Liver (tissue), 8 donors: ENCODE measurements at regions not wholly inside any gene's neighbourhood (a gene's known extent, or its start where the extent isn't known, plus 50 kb on each side); places are given as distances from the start of the nearest gene placed in this dataset.

Experiments
- DNase-seq: peaks from one replicate; pipeline ENCODE4 v3.0.0-alpha.2; 2017; ENCODE audit warnings: low spot score
- H3K27ac ChIP-seq, 2 donors: one replicate each; pipeline ENCODE4 v1.7.0; 2013; ENCODE audit warnings: inconsistent platforms in 2 of 2, low read length in 2 of 2, control low read depth in 1 of 2, low read depth in 1 of 2, mild to moderate bottlenecking in 1 of 2
- H3K27me3 ChIP-seq, 4 donors: one replicate each; pipeline versions ENCODE4 v1.6.1 to v1.7.0; 2013; ENCODE audit warnings: low read length in 3 of 4, inconsistent platforms in 1 of 4, mild to moderate bottlenecking in 1 of 4, moderate library complexity in 1 of 4; ENCODE audit not compliant: control insufficient read depth in 4 of 4, insufficient read depth in 4 of 4
- H3K36me3 ChIP-seq, 4 donors: one replicate each; pipeline versions ENCODE4 v1.6.1 to v1.7.0; 2013; ENCODE audit warnings: low read length in 3 of 4, mild to moderate bottlenecking in 3 of 4, low read depth in 1 of 4, moderate library complexity in 1 of 4; ENCODE audit not compliant: control insufficient read depth in 4 of 4, insufficient read depth in 3 of 4
- H3K4me1 ChIP-seq, 4 donors: one replicate each; pipeline versions ENCODE4 v1.6.1 to v1.7.0; 2013; ENCODE audit warnings: low read length in 3 of 4, mild to moderate bottlenecking in 3 of 4, moderate library complexity in 1 of 4; ENCODE audit not compliant: control insufficient read depth in 4 of 4, insufficient read depth in 4 of 4
- H3K4me3 ChIP-seq, 3 donors: one replicate each; pipeline versions ENCODE4 v1.6.1 to v1.7.0; 2013; ENCODE audit warnings: low read length in 3 of 3, control low read depth in 1 of 3, low read depth in 1 of 3, mild to moderate bottlenecking in 1 of 3
- H3K9ac ChIP-seq, 2 donors: one replicate each; pipeline ENCODE4 v1.7.0; 2013; ENCODE audit warnings: low read length in 2 of 2, mild to moderate bottlenecking in 2 of 2, moderate library complexity in 2 of 2, control low read depth in 1 of 2, low read depth in 1 of 2
- H3K9me3 ChIP-seq, 4 donors: one replicate each; pipeline versions ENCODE4 v1.6.1 to v1.7.0; 2013; ENCODE audit warnings: low read length in 3 of 4; ENCODE audit not compliant: control insufficient read depth in 4 of 4
- EGR1 ChIP-seq, 2 donors: IDR thresholded peaks; 2 replicates each; pipeline ENCODE4 v1.6.1; 2016 to 2018; ENCODE audit warnings: antibody characterized with exemption in 2 of 2, low read depth in 2 of 2
- FOXA1 ChIP-seq: IDR thresholded peaks from 2 replicates; pipeline ENCODE4 v1.6.1; 2016; ENCODE audit warnings: antibody characterized with exemption
- FOXA2 ChIP-seq: IDR thresholded peaks from 2 replicates; pipeline ENCODE4 v1.6.1; 2016; ENCODE audit warnings: antibody characterized with exemption
- GABPA ChIP-seq, 2 donors: IDR thresholded peaks in 1 of 2; conservative IDR thresholded peaks in 1 of 2; 2 replicates each; pipeline ENCODE4 v1.6.1; 2016; ENCODE audit warnings: antibody characterized with exemption in 2 of 2, mild to moderate bottlenecking in 1 of 2, moderate library complexity in 1 of 2
- HNF4A ChIP-seq, 2 donors: conservative IDR thresholded peaks; 2 replicates each; pipeline ENCODE4 v1.6.1; 2016; ENCODE audit warnings: antibody characterized with exemption in 2 of 2, mild to moderate bottlenecking in 2 of 2
- HNF4G ChIP-seq: IDR thresholded peaks from 2 replicates; pipeline ENCODE4 v1.6.1; 2016; ENCODE audit warnings: antibody characterized with exemption
- JUND ChIP-seq, 2 donors: IDR thresholded peaks; 2 replicates each; pipeline ENCODE4 v1.6.1; 2016; ENCODE audit warnings: antibody characterized with exemption in 2 of 2
- MAX ChIP-seq: IDR thresholded peaks from 2 replicates; pipeline ENCODE4 v1.6.1; 2016; ENCODE audit warnings: antibody characterized with exemption
- NR2F2 ChIP-seq: IDR thresholded peaks from 2 replicates; pipeline ENCODE4 v1.6.1; 2016; ENCODE audit warnings: antibody characterized with exemption
- RAD21 ChIP-seq, 2 donors: IDR thresholded peaks; 2 replicates each; pipeline ENCODE4 v1.6.1; 2016; ENCODE audit warnings: antibody characterized with exemption in 2 of 2, mild to moderate bottlenecking in 2 of 2
- RXRA ChIP-seq, 2 donors: IDR thresholded peaks; 2 replicates each; pipeline ENCODE4 v1.6.1; 2017 to 2018; ENCODE audit warnings: antibody characterized with exemption in 2 of 2, mild to moderate bottlenecking in 1 of 2
- SP1 ChIP-seq: IDR thresholded peaks from 2 replicates; pipeline ENCODE4 v1.6.1; 2018; ENCODE audit warnings: antibody characterized with exemption, mild to moderate bottlenecking
- TAF1 ChIP-seq: conservative IDR thresholded peaks from 2 replicates; pipeline ENCODE4 v1.6.1; 2016; ENCODE audit warnings: antibody characterized with exemption, mild to moderate bottlenecking
- YY1 ChIP-seq: IDR thresholded peaks from 2 replicates; pipeline ENCODE4 v1.6.1; 2016; ENCODE audit warnings: antibody characterized with exemption, mild to moderate bottlenecking
- ZBTB33 ChIP-seq: IDR thresholded peaks from 2 replicates; pipeline ENCODE4 v1.6.1; 2016; ENCODE audit warnings: antibody characterized with exemption
- WGBS: extraction: QIAGEN DNeasy Blood & Tissue Kit; methylation state at CpG from one replicate; pipeline ENCODE4 v1.1.7; 2013; 5-methylcytosine and 5-hydroxymethylcytosine counted together
- TF ChIP-seq, protein P1 (sequence below): IDR thresholded peaks from 2 replicates; pipeline ENCODE4 v1.6.1; 2016; ENCODE audit warnings: antibody characterized with exemption, mild to moderate bottlenecking
- TF ChIP-seq, protein P2 (sequence below): IDR thresholded peaks from 2 replicates; pipeline ENCODE4 v1.6.1; 2016; ENCODE audit warnings: antibody characterized with exemption
- TF ChIP-seq, protein P3 (sequence below): fragments of 150-350 bp; IDR thresholded peaks from 2 replicates; pipeline ENCODE4 v1.5.1; 2017; ENCODE audit warnings: improper control_type of control experiment, low read depth, low read length; ENCODE audit not compliant: missing input control
- donor health status: healthy.
- donor health status: healthy.
- donor health status: healthy.
- donor health status: healthy.
- donor health status: healthy.

GRCh38 chr13:109699628-109700071, 86.7 kb downstream of the IRS2 start (continued):
- TF ChIP-seq MAX (no peak), EGR1 (IDR thresholded peaks at IDR 0.05; ENCODE audit: low read depth in 2 of 2) (no peak), YY1 (no peak), HNF4G (no peak), NR2F2 (no peak), JUND (IDR thresholded peaks at IDR 0.05) (no peak)

- Histone ChIP-seq H3K27me3 (no peaks in the 10 kb centered on the region), H3K36me3 (no peaks in the 10 kb centered on the region), H3K4me1 (no peaks in the 10 kb centered on the region), H3K9me3 (no peaks in the 10 kb centered on the region), H3K27ac (no peak overlapping the region), H3K9ac (no peak overlapping the region), H3K4me3 (no peak overlapping the region)
- TF ChIP-seq GABPA (IDR thresholded peaks at IDR 0.05 in 1 of 2, conservative IDR thresholded peaks at IDR 0.05 in 1 of 2) (no peak), FOXA1 (no peak), SP1 (no peak), NR2F2 (no peak), HNF4A (conservative IDR thresholded peaks at IDR 0.05) (no peak), MAX (no peak), JUND (IDR thresholded peaks at IDR 0.05) (no peak), EGR1 (IDR thresholded peaks at IDR 0.05; ENCODE audit: low read depth in 2 of 2) (no peak), YY1 (no peak), RAD21 (IDR thresholded peaks at IDR 0.05) (no peak), HNF4G (no peak), RXRA (IDR thresholded peaks at IDR 0.05) (no peak), ZBTB33 (no peak), FOXA2 (no peak), TAF1 (no peak)
- TF ChIP-seq, protein P1, sequence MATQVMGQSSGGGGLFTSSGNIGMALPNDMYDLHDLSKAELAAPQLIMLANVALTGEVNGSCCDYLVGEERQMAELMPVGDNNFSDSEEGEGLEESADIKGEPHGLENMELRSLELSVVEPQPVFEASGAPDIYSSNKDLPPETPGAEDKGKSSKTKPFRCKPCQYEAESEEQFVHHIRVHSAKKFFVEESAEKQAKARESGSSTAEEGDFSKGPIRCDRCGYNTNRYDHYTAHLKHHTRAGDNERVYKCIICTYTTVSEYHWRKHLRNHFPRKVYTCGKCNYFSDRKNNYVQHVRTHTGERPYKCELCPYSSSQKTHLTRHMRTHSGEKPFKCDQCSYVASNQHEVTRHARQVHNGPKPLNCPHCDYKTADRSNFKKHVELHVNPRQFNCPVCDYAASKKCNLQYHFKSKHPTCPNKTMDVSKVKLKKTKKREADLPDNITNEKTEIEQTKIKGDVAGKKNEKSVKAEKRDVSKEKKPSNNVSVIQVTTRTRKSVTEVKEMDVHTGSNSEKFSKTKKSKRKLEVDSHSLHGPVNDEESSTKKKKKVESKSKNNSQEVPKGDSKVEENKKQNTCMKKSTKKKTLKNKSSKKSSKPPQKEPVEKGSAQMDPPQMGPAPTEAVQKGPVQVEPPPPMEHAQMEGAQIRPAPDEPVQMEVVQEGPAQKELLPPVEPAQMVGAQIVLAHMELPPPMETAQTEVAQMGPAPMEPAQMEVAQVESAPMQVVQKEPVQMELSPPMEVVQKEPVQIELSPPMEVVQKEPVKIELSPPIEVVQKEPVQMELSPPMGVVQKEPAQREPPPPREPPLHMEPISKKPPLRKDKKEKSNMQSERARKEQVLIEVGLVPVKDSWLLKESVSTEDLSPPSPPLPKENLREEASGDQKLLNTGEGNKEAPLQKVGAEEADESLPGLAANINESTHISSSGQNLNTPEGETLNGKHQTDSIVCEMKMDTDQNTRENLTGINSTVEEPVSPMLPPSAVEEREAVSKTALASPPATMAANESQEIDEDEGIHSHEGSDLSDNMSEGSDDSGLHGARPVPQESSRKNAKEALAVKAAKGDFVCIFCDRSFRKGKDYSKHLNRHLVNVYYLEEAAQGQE: no peak
- TF ChIP-seq, protein P2, sequence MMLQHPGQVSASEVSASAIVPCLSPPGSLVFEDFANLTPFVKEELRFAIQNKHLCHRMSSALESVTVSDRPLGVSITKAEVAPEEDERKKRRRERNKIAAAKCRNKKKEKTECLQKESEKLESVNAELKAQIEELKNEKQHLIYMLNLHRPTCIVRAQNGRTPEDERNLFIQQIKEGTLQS: no peak
- TF ChIP-seq, protein P3, sequence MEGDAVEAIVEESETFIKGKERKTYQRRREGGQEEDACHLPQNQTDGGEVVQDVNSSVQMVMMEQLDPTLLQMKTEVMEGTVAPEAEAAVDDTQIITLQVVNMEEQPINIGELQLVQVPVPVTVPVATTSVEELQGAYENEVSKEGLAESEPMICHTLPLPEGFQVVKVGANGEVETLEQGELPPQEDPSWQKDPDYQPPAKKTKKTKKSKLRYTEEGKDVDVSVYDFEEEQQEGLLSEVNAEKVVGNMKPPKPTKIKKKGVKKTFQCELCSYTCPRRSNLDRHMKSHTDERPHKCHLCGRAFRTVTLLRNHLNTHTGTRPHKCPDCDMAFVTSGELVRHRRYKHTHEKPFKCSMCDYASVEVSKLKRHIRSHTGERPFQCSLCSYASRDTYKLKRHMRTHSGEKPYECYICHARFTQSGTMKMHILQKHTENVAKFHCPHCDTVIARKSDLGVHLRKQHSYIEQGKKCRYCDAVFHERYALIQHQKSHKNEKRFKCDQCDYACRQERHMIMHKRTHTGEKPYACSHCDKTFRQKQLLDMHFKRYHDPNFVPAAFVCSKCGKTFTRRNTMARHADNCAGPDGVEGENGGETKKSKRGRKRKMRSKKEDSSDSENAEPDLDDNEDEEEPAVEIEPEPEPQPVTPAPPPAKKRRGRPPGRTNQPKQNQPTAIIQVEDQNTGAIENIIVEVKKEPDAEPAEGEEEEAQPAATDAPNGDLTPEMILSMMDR: no peak
- no peak for DNase-seq
- 70% methylated on average over 1 of the region's 1 CpG for WGBS
These were observed 87.6 kb downstream of the IRS2 start for GRCh38 chr13:109698779-109699178.
